ENCODE measurements at regions not wholly inside any gene's neighbourhood (a gene's known extent, or its start where the extent isn't known, plus 50 kb on each side); places are given as distances from the start of the nearest gene placed in this dataset.

DNA sequence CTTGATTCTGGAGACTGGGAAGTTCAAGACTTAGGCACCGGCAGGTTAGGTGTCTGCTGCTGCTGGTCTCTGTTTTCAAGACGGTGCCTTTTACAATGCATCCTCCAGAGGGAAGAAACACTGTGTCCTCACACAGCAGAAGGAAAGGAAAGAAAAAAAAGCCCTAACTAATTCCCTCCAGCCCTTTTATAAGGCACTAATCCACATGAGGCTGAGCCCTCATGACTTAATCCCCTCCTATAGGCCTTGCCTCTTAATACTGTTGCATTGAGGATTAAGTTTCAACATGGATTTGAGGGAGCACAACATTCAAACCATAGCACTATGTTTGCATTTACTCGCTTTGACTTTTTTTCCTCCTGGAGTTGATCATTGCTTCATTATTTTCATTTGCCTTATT lies 585.9 kb downstream of the TLR4 start:
- no peaks in the 10 kb centered on the region for H3K4me1 ChIP-seq (ENCODE audit: insufficient read depth, low read length, poor library complexity, severe bottlenecking)
- H3K9me3 ChIP-seq (ENCODE audit: insufficient read depth, low read depth, low read length), result no peaks in the 10 kb centered on the region
- no peak overlapping the region for H3K4me3 ChIP-seq (ENCODE audit: low read length, poor library complexity, severe bottlenecking)
- H3K27me3 ChIP-seq (ENCODE audit: insufficient read depth, low read length, poor library complexity, severe bottlenecking), result no peaks in the 10 kb centered on the region
- no peaks in the 10 kb centered on the region for H3F3A ChIP-seq (ENCODE audit: low read depth)
- H2AFZ ChIP-seq (ENCODE audit: low read length), result no peak overlapping the region
- no peaks in the 10 kb centered on the region for H3K9me2 ChIP-seq (replicated peaks; ENCODE audit: low read depth, low read length)
- no peaks in the 10 kb centered on the region for H3K79me2 ChIP-seq (ENCODE audit: insufficient read depth, low read length)
- TF ChIP-seq, protein P1, sequence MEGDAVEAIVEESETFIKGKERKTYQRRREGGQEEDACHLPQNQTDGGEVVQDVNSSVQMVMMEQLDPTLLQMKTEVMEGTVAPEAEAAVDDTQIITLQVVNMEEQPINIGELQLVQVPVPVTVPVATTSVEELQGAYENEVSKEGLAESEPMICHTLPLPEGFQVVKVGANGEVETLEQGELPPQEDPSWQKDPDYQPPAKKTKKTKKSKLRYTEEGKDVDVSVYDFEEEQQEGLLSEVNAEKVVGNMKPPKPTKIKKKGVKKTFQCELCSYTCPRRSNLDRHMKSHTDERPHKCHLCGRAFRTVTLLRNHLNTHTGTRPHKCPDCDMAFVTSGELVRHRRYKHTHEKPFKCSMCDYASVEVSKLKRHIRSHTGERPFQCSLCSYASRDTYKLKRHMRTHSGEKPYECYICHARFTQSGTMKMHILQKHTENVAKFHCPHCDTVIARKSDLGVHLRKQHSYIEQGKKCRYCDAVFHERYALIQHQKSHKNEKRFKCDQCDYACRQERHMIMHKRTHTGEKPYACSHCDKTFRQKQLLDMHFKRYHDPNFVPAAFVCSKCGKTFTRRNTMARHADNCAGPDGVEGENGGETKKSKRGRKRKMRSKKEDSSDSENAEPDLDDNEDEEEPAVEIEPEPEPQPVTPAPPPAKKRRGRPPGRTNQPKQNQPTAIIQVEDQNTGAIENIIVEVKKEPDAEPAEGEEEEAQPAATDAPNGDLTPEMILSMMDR (conservative IDR thresholded peaks at IDR 0.05; ENCODE audit: low read length), result no peak
- TF ChIP-seq EZH2phosphoT487 (IDR thresholded peaks at IDR 0.05; ENCODE audit: borderline replicate concordance), result no peak
- H4K20me1 ChIP-seq (ENCODE audit: insufficient read depth, low read length, poor library complexity, severe bottlenecking), result no peaks in the 10 kb centered on the region
- H3K4me2 ChIP-seq (ENCODE audit: low read depth, low read length, poor library complexity, severe bottlenecking), result no peak overlapping the region
- H3K9ac ChIP-seq (ENCODE audit: low read depth, low read length, poor library complexity, severe bottlenecking), result no peak overlapping the region
- H3K36me3 ChIP-seq (ENCODE audit: insufficient read depth, low read length), result no peaks in the 10 kb centered on the region

DNA sequence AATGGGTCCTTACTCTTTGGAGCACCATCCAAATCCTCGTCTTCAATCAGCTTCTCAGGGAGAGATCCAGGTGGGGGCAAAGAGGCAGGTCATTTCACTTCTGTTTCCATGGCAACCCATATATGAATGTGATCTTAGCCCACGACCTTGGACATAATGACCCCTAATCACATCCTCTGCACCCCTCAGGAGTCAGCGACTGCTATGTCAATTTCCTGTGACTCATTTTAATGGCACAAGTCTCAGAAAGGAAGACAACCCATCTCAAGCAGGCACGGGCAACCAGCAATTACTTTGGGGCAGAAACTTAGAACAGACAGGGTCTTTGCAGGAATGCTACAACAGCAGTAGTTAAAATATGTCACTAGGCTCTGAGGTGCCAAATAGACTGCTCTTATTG lies 591.2 kb downstream of the TLR4 start:
- H3K4me1 ChIP-seq (ENCODE audit: insufficient read depth, low read length, poor library complexity, severe bottlenecking), result no peaks in the 10 kb centered on the region
- no peaks in the 10 kb centered on the region for H3K36me3 ChIP-seq (ENCODE audit: insufficient read depth, low read length)
- H3K27me3 ChIP-seq (ENCODE audit: insufficient read depth, low read length, poor library complexity, severe bottlenecking), result no peaks in the 10 kb centered on the region
- no peaks in the 10 kb centered on the region for H3K9me3 ChIP-seq (ENCODE audit: insufficient read depth, low read depth, low read length)
- H3K9ac ChIP-seq (ENCODE audit: low read depth, low read length, poor library complexity, severe bottlenecking), result no peak overlapping the region
- no peaks in the 10 kb centered on the region for H3K9me2 ChIP-seq (replicated peaks; ENCODE audit: low read depth, low read length)
- H3K4me3 ChIP-seq (ENCODE audit: low read length, poor library complexity, severe bottlenecking), result no peak overlapping the region
- no peak overlapping the region for H2AFZ ChIP-seq (ENCODE audit: low read length)
- H4K20me1 ChIP-seq (ENCODE audit: insufficient read depth, low read length, poor library complexity, severe bottlenecking), result no peaks in the 10 kb centered on the region
- no peak overlapping the region for H3K4me2 ChIP-seq (ENCODE audit: low read depth, low read length, poor library complexity, severe bottlenecking)
- TF ChIP-seq, protein P1 (conservative IDR thresholded peaks at IDR 0.05; ENCODE audit: low read length), result no peak
- no peak for TF ChIP-seq EZH2phosphoT487 (IDR thresholded peaks at IDR 0.05; ENCODE audit: borderline replicate concordance)
- no peaks in the 10 kb centered on the region for H3F3A ChIP-seq (ENCODE audit: low read depth)
- H3K79me2 ChIP-seq (ENCODE audit: insufficient read depth, low read length), result no peaks in the 10 kb centered on the region

DNA sequence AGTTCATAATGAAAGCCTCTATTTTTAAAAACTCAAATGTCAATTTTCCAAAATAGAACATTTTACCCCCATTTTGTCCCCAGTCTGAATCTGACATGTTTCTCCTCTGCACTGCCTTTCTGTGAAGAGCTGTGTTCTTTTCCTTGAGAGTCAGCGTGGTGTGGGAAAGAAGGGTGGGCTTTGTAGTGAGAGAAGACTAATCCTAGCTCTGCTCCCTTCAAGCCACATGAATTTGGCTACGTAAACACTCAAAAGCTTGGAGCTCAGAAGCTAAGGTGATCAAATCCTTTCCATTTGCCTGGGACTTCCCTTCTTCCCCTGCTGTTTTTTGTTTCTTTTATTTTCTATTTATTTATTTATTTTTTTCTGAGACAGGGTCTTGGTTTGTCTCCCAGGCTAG lies 598.5 kb downstream of the TLR4 start:
- no peaks in the 10 kb centered on the region for H3K79me2 ChIP-seq (ENCODE audit: insufficient read depth, low read length)
- H3K9ac ChIP-seq (ENCODE audit: low read depth, low read length, poor library complexity, severe bottlenecking), result no peak overlapping the region
- H2AFZ ChIP-seq (ENCODE audit: low read length), result no peak overlapping the region
- no peaks in the 10 kb centered on the region for H3K27me3 ChIP-seq (ENCODE audit: insufficient read depth, low read length, poor library complexity, severe bottlenecking)
- H3K9me2 ChIP-seq (replicated peaks; ENCODE audit: low read depth, low read length), result no peaks in the 10 kb centered on the region
- no peaks in the 10 kb centered on the region for H3F3A ChIP-seq (ENCODE audit: low read depth)
- no peak overlapping the region for H3K4me2 ChIP-seq (ENCODE audit: low read depth, low read length, poor library complexity, severe bottlenecking)
- no peaks in the 10 kb centered on the region for H3K36me3 ChIP-seq (ENCODE audit: insufficient read depth, low read length)
- no peaks in the 10 kb centered on the region for H3K9me3 ChIP-seq (ENCODE audit: insufficient read depth, low read depth, low read length)
- no peaks in the 10 kb centered on the region for H3K4me1 ChIP-seq (ENCODE audit: insufficient read depth, low read length, poor library complexity, severe bottlenecking)
- H3K4me3 ChIP-seq (ENCODE audit: low read length, poor library complexity, severe bottlenecking), result no peak overlapping the region
- no peaks in the 10 kb centered on the region for H4K20me1 ChIP-seq (ENCODE audit: insufficient read depth, low read length, poor library complexity, severe bottlenecking)
- TF ChIP-seq, protein P1 (conservative IDR thresholded peaks at IDR 0.05; ENCODE audit: low read length), result no peak
- no peak for TF ChIP-seq EZH2phosphoT487 (IDR thresholded peaks at IDR 0.05; ENCODE audit: borderline replicate concordance)
